ENCODE measurements at regions not wholly inside any gene's neighbourhood (a gene's known extent, or its start where the extent isn't known, plus 50 kb on each side); places are given as distances from the start of the nearest gene placed in this dataset.

- no peak for TF ChIP-seq CTCF (IDR thresholded peaks at IDR 0.05; ENCODE audit: insufficient read depth, low read depth, low read length, missing control alignments)
- peak; percentile 30 for DNase-seq (ENCODE audit: low read depth)
- H3K4me3 ChIP-seq (ENCODE audit: low read depth, low read length) = peak overlapping the region; percentile 67
Observed at GRCh38 chr6:26223228-26223627, 136.0 kb downstream of the HFE start.

DNA sequence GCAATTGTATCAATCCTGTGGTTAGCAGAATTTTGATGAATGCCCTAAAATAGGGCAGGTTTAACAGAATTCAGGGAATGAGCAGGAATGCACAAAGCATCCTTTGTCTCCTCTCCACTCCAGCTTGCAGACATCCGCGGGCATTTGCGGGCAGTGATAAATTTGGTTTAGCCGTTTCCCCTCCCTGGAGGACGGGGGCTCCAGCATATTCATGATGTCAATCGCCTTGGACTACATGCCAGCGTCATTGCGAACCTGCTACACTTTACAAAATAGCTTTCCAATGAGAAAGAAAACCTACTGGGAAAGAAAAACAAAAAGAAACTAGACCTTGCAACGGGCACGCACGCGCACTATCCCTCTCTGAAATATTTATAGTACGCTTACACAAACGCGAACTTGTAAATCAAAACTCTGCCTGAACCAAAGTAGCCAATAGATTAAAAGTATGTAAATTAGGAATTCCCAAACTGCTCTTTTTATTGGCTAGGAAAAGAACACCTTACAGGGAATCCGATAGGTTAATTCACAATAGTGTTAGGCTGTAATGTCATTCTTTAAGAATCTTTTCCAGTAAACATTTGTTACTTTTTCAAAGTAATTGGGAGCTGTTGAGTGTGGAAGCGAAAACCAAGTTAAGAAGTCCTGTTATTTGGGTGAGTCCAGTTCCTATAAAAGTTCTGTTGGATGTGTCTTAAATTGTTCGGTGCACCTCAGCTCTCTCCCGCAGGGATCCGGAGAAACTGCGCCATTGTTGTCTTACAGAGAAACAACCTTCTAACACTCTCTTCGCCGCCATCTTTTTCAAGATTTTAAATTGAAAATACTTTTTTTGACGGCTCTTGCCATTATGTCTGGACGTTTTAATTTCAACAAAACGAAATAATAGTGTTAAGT is 136.7 kb downstream of the HFE start:
- TF ChIP-seq CTCF (IDR thresholded peaks at IDR 0.05; ENCODE audit: insufficient read depth, low read depth, low read length, missing control alignments) = no peak
- H3K4me3 ChIP-seq (ENCODE audit: low read depth, low read length) = peak overlapping the region; percentile 67
- DNase-seq (ENCODE audit: low read depth) = peak; percentile 89

DNA sequence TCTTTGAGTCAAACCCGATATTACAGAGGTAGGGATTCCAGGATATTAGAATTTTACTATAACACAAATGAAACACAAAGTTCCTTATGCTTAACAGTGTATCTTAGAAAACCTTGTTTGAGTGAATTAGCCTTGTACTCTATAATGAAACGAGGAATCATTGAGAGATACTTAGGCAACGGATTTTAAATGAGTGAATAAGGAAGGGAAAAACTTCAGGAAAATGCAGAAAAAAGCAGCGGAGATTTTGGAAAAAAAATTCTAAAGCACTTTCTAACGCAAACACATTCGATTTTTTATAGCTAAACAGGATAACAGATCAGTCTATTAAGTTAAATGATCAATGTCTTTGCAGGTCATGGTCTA is 137.3 kb downstream of the HFE start:
- no peak for TF ChIP-seq CTCF (IDR thresholded peaks at IDR 0.05; ENCODE audit: insufficient read depth, low read depth, low read length, missing control alignments)
- DNase-seq (ENCODE audit: low read depth) = no peak
- peak overlapping the region; percentile 67 for H3K4me3 ChIP-seq (ENCODE audit: low read depth, low read length)

- peak overlapping the region; percentile 67 for H3K4me3 ChIP-seq (ENCODE audit: low read depth, low read length)
- peak; percentile 36 for DNase-seq (ENCODE audit: low read depth)
- TF ChIP-seq CTCF (IDR thresholded peaks at IDR 0.05; ENCODE audit: insufficient read depth, low read depth, low read length, missing control alignments) = no peak
Observed at GRCh38 chr6:26224940-26225847, 138.0 kb downstream of the HFE start.

- TF ChIP-seq CTCF (IDR thresholded peaks at IDR 0.05; ENCODE audit: insufficient read depth, low read depth, low read length, missing control alignments) = no peak
- no peak for DNase-seq (ENCODE audit: low read depth)
- H3K4me3 ChIP-seq (ENCODE audit: low read depth, low read length) = no peak overlapping the region
Observed at GRCh38 chr6:26225848-26226578, 138.8 kb downstream of the HFE start.

DNA sequence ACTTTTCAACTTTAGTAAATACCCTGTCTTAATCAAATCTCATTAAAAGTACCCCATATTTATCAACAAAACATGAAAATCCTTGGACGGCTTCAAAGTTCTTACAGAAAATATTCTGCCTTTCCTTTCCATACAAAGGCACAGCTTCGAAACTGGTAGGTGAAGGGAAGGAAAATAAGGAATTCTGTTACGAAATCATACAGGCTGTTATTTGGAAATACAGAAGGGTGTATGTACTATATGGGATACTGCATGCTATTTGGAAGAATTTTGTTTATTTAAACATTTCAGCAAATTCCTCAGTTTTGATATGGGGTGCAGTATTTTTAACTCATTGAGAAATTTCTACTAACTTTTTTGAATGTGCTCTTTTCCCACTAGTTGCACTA is 138.4 kb upstream of the BTN3A2 start:
- TF ChIP-seq CTCF (IDR thresholded peaks at IDR 0.05; ENCODE audit: insufficient read depth, low read depth, low read length, missing control alignments) = no peak
- no peak for DNase-seq (ENCODE audit: low read depth)
- H3K4me3 ChIP-seq (ENCODE audit: low read depth, low read length) = no peak overlapping the region

All from GM12865 (cell line).